A204.1 (cell line): ENCODE measurements at regions not wholly inside any gene's neighbourhood (a gene's known extent, or its start where the extent isn't known, plus 50 kb on each side); places are given as distances from the start of the nearest gene placed in this dataset.

Experiments
- FAIRE-seq: peaks from 2 replicates; lab custom pipeline; 2012; peaks lifted over from hg19 to GRCh38; lab: Jason Lieb, UNC

- FAIRE-seq: no peak
These were observed 83.4 kb upstream of the ZEB2 start for GRCh38 chr2:144603334-144603733.

GRCh38 chr2:144598906-144599305 lies 79.0 kb upstream of the ZEB2 start:
- no peak for FAIRE-seq

DNA sequence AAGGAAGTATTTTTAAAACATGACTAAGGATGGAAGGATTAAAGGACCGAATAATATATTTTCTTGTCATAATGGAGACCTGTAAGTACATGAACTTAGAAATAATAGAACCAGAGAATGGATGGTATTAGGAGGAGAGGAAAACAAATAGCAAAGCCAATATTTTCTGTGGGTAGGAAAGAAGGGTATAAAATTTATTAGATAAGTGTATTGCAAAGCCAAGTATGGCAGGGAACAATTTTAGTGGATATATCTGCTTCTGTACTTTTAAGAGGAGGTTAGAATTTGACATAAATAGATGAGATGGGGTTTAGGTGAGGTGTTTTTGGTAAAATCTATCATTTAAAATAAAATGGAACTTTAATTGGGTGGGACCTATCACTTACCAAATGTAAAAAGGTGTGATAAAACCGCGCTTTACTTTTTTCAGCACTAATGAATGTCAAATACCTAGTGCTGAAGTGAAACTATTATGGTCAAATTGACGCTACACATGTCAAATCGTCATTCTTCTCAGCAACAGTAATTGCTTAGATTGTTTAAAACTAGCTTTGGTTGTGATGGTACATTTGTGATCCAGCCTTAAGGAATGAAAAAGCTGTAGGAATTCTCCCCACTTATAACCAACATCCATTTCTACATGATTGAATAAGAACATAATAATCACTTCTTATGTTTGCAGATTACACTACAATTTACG lies 78.1 kb upstream of the ZEB2 start:
- no peak for FAIRE-seq

DNA sequence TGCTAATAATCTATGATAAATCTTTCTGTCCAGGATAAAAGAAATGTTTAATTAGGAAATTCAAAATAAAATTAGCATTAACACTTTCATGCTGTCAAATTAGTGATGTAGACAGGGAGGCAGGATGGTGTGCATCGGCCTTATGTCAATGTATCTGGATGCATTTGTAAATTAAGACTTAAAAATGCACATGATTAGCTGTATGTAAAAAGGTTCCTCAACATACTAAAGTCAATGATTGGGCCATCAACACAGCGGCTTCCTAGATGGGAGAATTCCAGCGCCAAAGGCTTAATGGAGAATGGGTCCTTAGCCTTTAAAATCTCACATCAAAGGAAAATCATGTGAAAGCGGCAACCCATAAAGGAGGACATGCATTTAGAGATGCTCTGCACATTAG lies 77.5 kb upstream of the ZEB2 start:
- no peak for FAIRE-seq

GRCh38 chr2:144596073-144596871 lies 76.4 kb upstream of the ZEB2 start:
- no peak for FAIRE-seq

DNA sequence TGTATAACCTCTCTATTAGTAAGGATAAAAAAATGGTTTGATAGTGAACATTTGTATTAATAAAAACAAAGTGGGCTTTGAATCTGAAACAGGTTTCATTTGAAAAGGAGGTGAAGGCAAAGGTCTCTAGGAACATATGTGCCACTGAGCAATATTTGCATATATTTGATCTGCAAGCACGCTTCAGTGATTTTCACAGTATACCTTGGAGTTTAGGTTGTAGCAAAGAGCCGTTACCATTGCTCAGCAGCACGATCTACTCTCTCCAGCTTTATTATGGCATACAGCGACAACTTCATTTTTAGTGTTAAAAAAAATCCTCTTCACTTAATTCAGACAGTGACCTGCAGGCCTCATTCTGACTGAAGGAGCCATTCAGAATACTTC lies 75.8 kb upstream of the ZEB2 start:
- no peak for FAIRE-seq

- no peak for FAIRE-seq
These were observed 75.4 kb upstream of the ZEB2 start for GRCh38 chr2:144595279-144595678.

DNA sequence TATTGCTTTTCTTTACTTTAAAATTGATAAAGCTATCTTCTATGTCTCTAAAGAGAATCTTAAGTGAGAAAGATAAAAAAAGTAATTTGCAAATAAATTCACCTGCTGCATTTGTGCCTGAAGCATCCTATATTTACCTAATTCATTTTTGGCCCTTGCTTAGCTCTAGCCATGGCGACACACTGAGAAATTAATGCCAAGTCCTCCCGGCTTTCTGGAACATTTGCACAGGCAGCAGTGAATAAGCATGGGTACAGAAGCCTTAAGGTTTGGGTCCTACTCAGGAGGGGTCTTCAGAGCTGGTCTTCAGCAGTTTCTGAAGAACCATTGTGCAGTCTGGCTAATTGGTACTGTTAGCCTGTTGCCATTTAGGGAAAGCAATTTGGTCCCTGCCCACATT lies 73.9 kb upstream of the ZEB2 start:
- no peak for FAIRE-seq

DNA sequence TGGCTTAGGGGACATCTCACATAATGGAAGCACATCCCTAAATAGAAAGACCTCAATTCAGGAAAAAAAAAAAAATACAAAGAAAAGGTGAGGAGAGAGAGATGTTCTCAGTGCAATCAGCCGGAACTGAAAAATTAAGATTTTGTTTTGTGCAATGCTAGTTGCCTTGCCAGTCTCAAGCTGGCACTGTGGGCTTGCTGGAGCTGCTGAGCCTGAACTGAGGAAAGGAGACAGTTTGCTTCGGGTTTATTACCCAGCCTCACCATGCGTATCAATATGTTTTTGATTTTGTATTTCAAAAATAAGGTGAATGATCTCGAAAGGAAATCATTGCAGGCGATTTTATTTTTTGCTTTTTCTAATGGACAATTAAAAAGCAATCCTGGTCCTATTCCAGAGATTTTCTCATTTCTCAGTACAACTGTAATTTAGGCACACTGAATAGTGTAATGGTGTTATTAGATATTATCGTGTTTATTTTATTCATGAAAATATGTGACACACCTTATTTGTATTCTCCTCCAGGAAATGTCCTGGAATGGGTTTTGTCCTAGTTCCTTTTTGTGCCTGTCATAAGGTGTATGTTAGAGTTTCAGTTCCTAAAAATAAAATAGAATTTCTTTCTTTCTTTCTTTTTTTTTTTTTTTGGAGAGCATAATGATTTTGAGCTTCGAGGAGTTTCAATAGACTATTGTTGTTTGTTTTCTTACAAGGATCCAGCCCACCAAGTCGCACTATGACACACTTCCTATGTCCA lies 72.8 kb upstream of the ZEB2 start:
- FAIRE-seq: no peak

DNA sequence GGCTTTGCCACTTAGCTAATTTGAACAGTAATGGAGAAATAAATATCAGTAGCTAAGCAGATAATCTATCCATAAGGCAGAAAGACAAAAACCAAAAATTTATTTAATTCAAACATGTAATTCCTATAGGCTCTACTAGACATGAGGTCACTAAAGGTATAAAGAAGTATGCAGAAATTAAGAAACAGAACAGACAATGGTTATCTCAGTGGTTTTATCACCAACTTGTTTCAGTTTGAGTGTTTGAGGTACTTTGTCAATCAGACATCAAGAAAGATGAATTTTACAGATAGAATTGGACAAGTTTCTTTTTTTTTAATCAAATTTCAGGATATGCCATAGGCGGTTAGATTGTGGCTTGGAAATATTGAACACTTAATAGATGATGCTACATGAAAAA lies 67.4 kb upstream of the ZEB2 start:
- no peak for FAIRE-seq

DNA sequence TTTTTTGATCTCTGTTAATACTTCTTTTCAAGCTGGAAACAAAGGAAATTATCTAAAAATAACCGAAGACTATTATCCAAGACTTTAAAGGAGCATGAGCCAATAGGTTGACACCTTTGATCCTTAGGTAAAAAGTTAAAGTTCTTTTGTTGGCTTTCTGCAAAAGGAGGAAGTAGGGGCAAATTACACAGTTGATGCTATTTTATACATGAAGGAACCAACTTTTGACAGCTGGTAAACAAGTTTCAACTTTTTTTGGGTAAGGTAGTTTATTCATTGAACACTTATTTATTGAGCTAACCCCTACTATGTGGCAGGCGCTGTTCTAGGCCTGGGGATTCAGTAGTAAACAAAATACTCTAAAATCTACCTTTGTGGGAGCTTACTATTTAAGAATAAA lies 66.6 kb upstream of the ZEB2 start:
- FAIRE-seq: no peak

DNA sequence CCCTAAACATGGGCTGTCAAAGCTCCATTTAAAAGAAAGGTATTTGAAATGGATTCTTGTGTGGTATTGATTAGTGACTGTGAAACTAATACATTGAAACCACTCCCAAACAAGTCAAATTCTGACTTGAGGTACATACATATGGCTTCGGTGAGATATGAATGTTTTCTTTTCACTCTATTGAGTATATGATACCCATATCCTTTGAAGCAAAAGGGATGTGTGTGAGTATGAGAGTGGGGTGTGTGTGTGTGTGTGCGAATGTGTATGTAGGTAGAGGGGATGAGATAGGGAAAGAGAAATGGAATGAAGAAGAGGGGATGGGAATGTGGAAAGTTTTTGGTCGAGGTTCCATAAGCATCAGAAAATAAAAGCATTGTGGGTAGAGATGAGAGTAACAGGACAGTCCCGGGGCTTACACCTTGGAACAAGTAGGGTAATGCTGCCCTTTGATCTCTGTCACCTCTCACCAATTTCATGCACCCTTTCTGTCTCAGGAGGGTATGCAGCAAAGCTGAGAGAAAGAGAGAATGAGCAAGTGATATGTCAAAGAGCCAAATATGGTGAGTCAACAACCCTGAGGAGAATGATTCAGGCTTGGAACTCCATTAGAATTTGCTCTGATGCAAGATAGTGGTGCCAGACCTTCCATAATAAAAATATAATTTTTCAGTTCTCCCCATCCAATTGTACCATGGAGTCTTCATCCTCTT lies 64.0 kb upstream of the ZEB2 start:
- FAIRE-seq: no peak

DNA sequence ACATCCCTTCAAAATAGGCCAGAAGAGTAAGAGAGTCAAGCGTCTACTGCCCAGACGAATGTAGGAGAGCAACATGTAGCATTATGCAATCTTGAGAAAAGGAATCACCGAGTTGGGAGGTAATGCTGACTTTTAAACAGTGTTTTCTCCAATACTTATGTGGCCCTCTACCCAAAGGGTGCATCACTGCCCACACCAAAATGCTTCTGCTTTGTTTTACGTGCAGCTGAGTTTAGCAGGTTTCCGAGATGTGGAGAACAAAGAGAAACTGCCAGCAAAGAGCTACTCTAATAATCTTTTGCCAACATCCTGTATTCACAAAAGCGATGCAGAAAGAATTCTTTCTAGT lies 63.4 kb upstream of the ZEB2 start:
- no peak for FAIRE-seq

GRCh38 chr2:144582651-144583380 lies 62.9 kb upstream of the ZEB2 start:
- FAIRE-seq: no peak

DNA sequence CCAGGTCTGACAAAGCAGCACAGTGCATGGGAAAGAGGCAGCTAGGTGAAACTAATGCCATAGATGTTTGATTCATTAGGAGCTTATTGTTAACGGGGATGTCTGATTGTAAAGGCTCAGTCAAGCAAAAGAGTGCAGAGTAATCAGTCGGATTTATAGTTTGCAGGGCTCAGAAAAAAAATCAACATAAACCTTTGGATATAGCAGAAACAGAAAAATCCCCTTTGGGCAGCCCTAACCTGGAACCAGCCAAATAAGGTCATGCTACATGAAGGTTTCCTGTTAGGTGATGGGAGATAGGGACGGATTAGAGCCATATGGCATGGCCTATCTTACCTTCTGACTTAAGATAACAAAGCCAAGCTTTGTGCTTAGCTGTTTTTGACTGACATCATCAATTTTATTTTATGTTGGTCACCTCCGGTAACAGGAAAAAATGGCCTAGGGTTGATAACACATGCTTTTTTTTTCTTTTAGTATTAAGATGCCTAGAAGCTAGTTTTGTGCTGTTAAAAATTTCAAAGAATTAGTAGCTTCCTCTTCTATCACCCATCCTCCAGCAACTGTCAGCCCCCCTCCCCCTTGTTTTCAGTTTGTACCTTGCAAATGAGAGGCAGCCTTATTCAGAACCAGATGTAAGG lies 60.7 kb upstream of the ZEB2 start:
- no peak for FAIRE-seq

DNA sequence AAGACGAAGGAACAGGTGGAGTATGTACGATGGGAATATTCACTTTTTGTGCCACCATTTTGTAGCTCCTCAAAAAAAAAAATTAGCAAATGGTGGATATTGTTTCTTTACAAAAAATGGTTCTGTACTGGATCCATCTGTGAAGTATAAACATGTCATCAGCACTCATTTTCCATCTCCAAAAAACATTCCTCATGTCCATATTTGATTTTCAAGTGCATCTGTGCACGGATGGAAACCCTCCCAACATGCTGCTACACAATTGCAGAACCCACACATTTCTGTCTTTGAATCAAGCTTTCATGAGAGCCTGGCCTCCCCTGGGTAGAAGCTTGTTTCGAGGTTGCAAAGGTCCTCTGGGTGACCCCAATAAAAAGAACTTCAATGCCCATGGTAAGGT lies 59.6 kb upstream of the ZEB2 start:
- FAIRE-seq: no peak

- no peak for FAIRE-seq
These were observed 58.2 kb upstream of the ZEB2 start for GRCh38 chr2:144578099-144578498.

GRCh38 chr2:144572977-144573376 lies 53.1 kb upstream of the ZEB2 start:
- no peak for FAIRE-seq

DNA sequence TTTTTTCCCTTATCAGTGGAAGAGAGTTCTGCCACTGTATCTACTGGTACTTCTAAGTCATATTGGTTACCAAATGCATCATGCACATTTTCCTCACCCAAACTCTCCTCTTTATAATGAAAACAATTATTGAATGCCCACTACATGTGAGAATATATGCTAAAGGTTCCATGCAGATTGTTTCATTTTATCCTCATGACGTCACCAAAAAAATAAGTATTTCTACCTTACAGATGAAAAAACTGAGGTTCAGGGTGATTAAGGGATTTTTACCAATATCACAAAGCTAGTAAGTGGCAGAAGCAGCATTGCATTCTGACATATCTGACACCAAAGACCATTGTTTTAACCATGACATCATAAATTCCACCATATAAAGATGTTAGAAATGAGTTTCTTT lies 51.9 kb upstream of the ZEB2 start:
- FAIRE-seq: no peak

GRCh38 chr2:144570566-144570965 lies 50.6 kb upstream of the ZEB2 start:
- no peak for FAIRE-seq
